HG03354 (cell line): ENCODE measurements at regions not wholly inside any gene's neighbourhood (a gene's known extent, or its start where the extent isn't known, plus 50 kb on each side); places are given as distances from the start of the nearest gene placed in this dataset.

ENCODE experiments used
- ATAC-seq: cut with Tn5 transposase; IDR thresholded peaks from one replicate; pipeline ENCODE4 v1.9.1; 2021; ENCODE audit warnings: mild to moderate bottlenecking; ENCODE audit not compliant: unreplicated experiment, poor library complexity, severe bottlenecking

- ATAC-seq, result peak; percentile 50
These were observed 105.8 kb upstream of the RASGRP1 start for GRCh38 chr15:38670128-38671005.

GRCh38 chr15:38671006-38671387 lies 106.4 kb upstream of the RASGRP1 start:
- no peak for ATAC-seq

GRCh38 chr15:38671675-38672254 lies 107.2 kb upstream of the RASGRP1 start:
- ATAC-seq, result peak; percentile 64

GRCh38 chr15:38672273-38672672 lies 107.7 kb upstream of the RASGRP1 start:
- no peak for ATAC-seq

- ATAC-seq, result peak; percentile 42
These were observed 108.4 kb upstream of the RASGRP1 start for GRCh38 chr15:38672814-38673670.

GRCh38 chr15:38674448-38674847 lies 109.8 kb upstream of the RASGRP1 start:
- no peak for ATAC-seq

- no peak for ATAC-seq
These were observed 113.7 kb upstream of the RASGRP1 start for GRCh38 chr15:38678281-38678680.

GRCh38 chr15:38680775-38681174 lies 116.2 kb upstream of the RASGRP1 start:
- ATAC-seq, result no peak

GRCh38 chr15:38682363-38682762 lies 117.7 kb upstream of the RASGRP1 start:
- ATAC-seq, result no peak

- peak; percentile 38 for ATAC-seq
These were observed 118.2 kb upstream of the RASGRP1 start for GRCh38 chr15:38682861-38683260.

GRCh38 chr15:38683382-38684242 lies 119.0 kb upstream of the RASGRP1 start:
- peak; percentile 87 for ATAC-seq

- no peak for ATAC-seq
These were observed 119.9 kb upstream of the RASGRP1 start for GRCh38 chr15:38684440-38685010.

GRCh38 chr15:38685686-38686339 lies 121.2 kb upstream of the RASGRP1 start:
- ATAC-seq, result no peak

- no peak for ATAC-seq
These were observed 122.7 kb upstream of the RASGRP1 start for GRCh38 chr15:38687340-38687739.

GRCh38 chr15:38687775-38688495 lies 123.3 kb upstream of the RASGRP1 start:
- ATAC-seq, result no peak

GRCh38 chr15:38688761-38689160 lies 124.1 kb upstream of the RASGRP1 start:
- peak; percentile 43 for ATAC-seq

- ATAC-seq, result no peak
These were observed 124.9 kb upstream of the RASGRP1 start for GRCh38 chr15:38689522-38689921.

GRCh38 chr15:38690216-38690615 lies 125.6 kb upstream of the RASGRP1 start:
- no peak for ATAC-seq
